ENCODE measurements at regions not wholly inside any gene's neighbourhood (a gene's known extent, or its start where the extent isn't known, plus 50 kb on each side); places are given as distances from the start of the nearest gene placed in this dataset.

DNA sequence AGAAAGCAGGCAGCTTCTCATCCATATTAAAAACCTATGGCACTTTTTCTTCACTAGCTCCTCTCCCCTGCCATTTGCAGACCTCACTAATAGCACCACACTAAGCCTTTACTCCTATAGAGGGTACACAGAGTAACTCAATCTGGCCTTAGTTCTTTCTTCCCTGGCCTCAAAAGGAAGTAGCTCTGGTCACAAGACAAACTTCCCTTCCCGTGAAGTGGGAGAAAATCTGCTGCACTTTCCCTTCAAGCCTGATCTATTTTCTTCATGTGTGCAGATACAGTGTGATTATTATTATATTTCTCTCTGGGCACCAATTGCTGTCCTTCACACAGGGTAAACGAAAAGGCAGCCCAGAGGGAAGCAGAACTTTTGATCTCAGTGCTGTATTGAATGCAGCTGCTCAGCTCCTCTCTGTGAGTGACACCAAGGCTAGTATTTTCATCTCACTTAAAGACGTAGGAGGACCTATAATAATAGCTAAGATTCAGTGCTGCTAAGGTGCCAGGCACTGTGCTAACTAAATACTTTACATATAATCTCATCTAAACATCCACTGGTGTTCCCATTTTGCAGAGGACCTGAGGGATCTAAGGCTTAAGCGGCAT, 61.9 kb upstream of the RASGRP1 start:
- TF ChIP-seq, protein P1, sequence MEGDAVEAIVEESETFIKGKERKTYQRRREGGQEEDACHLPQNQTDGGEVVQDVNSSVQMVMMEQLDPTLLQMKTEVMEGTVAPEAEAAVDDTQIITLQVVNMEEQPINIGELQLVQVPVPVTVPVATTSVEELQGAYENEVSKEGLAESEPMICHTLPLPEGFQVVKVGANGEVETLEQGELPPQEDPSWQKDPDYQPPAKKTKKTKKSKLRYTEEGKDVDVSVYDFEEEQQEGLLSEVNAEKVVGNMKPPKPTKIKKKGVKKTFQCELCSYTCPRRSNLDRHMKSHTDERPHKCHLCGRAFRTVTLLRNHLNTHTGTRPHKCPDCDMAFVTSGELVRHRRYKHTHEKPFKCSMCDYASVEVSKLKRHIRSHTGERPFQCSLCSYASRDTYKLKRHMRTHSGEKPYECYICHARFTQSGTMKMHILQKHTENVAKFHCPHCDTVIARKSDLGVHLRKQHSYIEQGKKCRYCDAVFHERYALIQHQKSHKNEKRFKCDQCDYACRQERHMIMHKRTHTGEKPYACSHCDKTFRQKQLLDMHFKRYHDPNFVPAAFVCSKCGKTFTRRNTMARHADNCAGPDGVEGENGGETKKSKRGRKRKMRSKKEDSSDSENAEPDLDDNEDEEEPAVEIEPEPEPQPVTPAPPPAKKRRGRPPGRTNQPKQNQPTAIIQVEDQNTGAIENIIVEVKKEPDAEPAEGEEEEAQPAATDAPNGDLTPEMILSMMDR (IDR thresholded peaks at IDR 0.05; ENCODE audit: low read length): no peak
- no peak for TF ChIP-seq EZH2phosphoT487 (IDR thresholded peaks at IDR 0.05; ENCODE audit: low read length)

Data from MM.1S (cell line).